ENCODE measurements at regions not wholly inside any gene's neighbourhood (a gene's known extent, or its start where the extent isn't known, plus 50 kb on each side); places are given as distances from the start of the nearest gene placed in this dataset.
A peak's percentile ranks its signal among the peaks of the same experiment; 100 is the strongest.
"Not testable (repeated sequence)": the region's sequence is repeated elsewhere in the genome, so short reads cannot be mapped to it uniquely, and the experiment has no call there.

- peak; percentile 88 to 89 for DNase-seq
Measured at GRCh38 chr5:179497636-179498340, 52.6 kb upstream of the RUFY1 start.

- peak in 1 of 2 experiments; percentile 37 for DNase-seq
Measured at GRCh38 chr5:179495906-179496455, 54.4 kb upstream of the RUFY1 start.

GRCh38 chr5:179494774-179495526, 55.4 kb upstream of the RUFY1 start:
- no peak for DNase-seq

DNA sequence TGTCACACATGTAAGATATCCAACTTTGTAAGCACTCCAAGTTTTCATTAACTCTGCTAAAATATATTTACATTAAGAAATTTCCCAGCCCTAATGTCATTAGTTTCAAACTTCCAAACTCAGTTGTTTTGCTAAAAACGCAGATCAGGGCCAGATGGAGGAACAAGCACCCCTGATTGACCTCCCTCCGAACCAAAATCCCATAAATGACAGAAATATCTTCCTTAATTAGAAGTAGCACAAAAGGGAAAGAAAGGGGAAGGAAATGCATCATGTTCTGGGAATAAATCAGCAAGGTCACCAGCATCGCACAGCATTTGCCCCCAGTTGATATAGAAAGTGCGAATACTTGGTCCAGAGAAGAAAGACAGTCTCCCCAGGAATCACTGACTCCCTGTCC, 61.4 kb upstream of the RUFY1 start:
- DNase-seq, result no peak

- DNase-seq, result no peak
Measured at GRCh38 chr5:179488491-179488890, 61.9 kb upstream of the RUFY1 start.

DNA sequence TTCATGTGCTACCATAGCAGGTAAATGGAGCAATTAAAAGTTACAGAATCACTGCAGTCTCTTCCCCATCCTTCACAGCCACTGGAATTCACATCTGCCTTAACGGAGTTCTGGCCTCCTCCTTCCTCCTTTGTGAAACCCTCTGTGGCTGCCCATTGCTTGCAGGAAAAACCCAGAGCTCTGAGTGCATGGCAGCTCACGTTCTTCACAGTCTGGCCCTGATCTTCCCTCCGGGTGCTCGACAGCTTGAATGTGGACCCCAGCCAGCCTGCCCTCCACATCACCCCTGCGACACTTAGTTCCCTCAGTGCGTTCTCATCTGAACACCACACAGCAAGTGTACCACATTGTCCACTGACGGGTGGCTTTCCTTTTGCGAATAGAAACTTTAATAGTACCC, 63.2 kb upstream of the RUFY1 start:
- no peak for DNase-seq

GRCh38 chr5:179486596-179487051, 63.7 kb upstream of the RUFY1 start:
- DNase-seq, result peak in 1 of 2 experiments; percentile 54

DNA sequence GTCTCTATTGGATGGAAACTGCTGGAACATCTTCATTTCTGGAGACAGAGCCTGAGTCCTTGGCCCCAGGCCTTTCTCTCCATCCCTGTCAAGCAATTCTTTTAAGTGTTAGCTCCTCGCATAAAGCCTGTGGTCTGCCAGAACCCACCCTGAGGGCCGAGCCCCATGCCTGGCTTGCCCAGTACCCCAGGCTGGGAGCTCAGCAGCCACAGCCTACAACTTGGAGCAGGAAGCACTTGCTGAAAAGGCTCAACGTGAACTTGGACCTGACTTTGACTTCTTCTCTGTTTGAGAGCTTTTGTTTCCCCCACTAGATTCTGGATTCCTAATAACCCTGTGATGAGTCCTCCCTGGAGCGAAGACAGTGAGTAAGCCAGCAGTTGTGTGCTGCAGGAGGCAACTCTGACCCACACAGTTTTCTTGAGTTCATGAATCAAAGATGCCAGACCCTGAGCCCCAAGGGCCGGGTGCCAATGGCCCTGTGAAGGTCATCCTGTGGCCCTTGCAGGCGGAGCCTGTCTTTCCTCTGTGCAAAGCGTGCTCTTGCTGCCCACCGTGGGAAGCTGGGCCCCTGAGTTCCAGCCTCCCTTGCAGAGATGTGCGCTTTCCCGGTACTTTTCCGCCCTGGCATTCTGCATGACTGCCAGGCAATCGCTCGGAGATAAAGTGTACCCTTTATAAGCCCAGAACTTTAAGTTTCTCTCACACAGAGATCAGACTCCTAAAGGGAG, 64.3 kb upstream of the RUFY1 start:
- no peak for DNase-seq

DNA sequence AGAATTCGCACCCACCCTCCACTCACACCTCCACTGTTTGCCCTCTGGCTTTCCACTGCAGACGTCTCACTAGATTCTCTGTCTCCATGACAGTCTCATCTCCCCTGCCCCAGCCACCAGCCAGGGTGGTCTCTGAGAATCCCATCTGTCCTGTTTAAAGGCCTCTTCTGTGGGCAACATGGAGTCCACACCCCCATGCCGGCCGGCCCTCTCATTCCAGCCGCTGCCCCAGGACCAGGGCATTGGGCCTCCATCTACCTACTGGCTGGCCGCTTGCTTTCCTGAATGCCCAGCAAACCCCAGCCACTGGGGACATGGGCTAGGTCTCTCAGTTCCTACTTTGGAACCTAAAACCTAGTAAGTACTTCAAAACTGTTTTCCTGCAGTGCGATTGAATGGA, 65.6 kb upstream of the RUFY1 start:
- no peak for DNase-seq

DNA sequence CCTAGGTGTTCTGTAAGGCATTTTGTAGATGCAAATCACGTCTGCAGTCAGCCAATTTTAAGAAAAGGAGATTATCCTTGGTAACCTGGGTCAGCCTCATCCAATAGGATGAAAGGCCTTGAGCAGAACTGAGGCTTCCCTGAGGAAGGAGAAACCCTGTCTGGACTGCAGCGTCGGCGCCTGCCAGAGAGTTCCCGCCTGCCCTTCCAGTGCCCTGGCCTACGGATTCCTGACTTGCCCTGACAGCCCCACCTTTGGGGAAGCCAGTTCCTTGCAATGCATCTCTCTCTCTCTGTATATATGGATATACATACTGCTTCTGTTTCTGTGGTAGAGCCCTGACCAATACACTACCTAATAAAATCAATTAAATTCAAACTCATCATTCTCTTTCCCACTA, 66.2 kb upstream of the RUFY1 start:
- no peak for DNase-seq

DNA sequence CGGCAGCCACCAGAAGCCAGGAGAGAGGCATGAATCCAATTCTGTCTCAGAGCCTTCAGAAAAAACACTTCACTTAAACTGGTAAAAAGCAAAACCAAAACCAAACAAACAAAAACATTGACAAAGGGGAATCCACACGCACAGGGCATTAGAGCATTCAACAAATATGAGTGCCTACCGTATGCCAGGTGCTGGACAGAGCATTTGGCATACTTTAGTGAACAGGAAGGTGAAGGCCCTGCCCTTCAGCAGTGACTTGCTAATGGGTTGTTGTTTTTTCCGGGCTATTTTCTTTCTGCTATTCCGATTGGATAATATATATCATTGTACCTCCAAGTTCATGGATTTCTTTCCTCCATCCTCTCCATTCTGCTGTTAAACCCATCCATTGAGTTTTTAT, 71.7 kb upstream of the RUFY1 start:
- no peak for DNase-seq

GRCh38 chr5:179475208-179475751, 75.1 kb upstream of the RUFY1 start:
- DNase-seq, result peak in 1 of 2 experiments; percentile 44

DNA sequence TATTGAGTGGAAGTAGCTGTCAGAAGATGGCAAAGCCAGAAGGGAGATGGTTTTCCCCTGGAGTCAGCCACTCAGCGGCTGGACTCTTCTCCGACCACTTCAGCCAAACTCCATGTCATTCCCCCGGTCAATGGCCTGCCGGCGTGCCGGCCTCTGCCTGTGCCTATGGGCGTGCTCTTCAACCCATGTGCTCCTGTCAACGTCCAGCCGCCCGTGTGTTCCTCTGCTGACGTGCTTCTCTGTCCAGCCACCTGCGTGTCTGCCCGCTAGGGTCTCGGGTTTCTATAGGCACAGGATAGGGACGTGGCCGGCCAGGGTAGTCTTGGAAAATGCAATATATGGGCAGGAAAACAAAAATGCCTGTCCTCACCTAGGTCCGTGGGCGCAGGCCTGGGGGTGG, 77.7 kb upstream of the RUFY1 start:
- DNase-seq, result no peak

GRCh38 chr5:179472174-179472573, 78.2 kb upstream of the RUFY1 start:
- no peak for DNase-seq

DNA sequence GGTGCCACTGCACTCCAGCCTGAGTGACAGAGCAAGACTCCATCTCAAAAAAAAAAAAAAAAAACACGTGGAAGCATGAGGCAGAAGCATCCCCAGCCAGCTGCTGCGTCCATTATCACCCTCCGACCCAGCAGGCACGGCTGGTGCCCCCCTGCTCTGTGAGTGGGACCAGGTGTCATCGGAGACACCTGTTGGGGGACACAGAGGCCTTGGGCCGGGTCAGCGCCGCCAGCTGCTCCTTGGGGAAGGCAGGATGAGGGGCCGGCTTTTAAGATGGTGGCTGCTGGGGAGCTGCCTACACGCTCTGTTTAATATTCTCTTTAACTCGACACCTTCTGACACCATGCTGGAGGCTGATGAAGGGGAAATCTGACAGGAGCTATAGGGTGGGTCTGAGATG, 80.2 kb upstream of the RUFY1 start:
- DNase-seq, result no peak

DNA sequence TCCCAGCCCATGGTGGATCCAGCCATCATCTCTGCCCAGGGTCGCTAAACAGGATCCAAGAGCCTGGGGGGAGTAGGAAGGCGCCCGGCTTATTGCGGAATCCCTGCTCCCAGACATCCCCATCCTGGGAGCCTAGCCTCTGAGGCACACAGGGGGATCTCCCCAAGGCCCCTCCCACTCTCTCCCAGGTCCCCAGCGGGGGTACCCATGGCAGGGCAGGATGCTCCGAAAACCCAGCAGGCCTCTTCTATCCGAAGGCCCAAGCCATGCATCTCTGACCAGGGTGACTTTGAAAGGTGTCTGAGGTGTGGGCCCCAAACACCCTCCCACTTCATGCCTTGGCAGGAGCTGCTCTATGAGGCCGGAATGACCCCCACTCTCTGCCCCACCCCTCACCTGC, 81.7 kb upstream of the RUFY1 start:
- DNase-seq, result no peak

DNA sequence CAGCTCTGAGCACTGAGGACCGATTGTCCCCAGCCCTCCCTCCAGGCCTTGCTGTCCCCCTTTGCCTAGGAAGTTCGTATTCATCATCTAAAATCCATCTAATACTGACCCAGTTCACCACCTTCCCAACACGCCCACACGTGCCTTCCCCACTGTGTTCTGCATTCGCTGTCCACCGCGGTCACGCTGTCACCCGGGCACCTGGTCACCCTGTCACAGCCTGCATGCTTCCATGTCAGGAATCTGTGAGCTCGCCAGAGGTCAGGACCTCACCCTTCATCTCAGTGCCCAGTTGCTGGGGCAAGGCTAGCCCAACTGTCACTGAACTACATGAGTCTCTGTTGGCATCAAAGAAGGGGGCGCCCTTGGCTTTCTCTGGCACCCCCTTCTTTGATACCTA, 82.9 kb upstream of the RUFY1 start:
- no peak for DNase-seq

DNA sequence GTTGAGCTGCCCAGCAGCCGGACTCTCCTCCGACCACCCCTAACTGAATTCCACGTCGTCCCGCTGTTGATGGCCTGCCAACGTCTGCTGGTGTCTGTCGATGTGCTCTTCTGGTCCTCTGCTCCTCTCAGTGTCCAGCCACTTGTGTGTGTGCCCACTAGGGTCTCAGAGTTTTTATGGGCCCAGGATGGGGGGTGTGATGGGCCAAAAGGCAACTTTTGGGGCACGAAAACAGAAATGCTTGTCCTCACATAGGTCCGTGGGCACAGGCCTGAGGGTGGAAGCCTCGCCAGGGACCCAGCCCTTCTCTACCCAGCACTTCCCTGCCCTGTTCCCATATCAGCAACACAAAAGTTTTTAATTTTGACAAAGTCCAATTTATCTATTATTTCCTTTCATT, 85.7 kb upstream of the RUFY1 start:
- no peak for DNase-seq

DNA sequence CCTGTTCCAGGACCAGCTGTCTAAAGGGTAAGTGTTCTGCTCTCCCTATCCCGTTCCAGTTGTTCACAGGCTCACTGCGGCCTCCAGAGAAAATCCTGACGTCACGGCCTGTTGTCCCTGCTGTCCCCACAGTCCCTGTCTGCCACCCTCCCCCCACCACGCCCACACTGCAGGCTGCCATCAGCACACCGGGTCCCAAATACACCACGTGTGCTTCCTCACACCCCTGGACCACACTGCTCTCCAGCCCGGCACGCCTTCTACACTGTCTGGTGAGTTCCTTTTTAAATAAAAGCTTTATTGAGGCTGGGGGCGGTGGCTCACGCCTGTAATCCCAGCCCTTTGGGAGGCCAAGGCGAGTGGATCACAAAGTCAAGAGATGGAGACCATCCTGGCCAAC, 88.3 kb upstream of the RUFY1 start:
- no peak for DNase-seq

DNA sequence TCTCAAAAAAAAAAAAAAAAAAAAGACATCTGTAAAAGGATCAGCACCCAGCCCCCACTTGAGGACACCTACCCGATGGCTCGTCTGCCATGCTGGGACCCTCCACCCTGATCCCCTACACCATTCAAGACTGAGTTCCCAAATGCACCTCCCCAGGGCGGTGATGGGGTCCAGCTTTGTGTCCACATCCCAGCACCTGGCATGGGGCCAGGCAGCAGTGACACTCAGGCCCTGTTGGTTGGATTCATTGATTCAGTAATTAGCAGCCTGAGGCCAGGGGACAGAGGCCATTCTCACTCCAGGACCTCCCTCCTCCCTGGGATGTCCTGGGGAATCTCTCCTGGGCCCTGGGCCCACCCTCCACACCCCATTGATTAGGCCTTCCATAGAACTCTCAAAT, 88.8 kb upstream of the RUFY1 start:
- DNase-seq, result no peak

GRCh38 chr5:179459771-179460170, 90.6 kb upstream of the RUFY1 start:
- DNase-seq, result no peak

DNA sequence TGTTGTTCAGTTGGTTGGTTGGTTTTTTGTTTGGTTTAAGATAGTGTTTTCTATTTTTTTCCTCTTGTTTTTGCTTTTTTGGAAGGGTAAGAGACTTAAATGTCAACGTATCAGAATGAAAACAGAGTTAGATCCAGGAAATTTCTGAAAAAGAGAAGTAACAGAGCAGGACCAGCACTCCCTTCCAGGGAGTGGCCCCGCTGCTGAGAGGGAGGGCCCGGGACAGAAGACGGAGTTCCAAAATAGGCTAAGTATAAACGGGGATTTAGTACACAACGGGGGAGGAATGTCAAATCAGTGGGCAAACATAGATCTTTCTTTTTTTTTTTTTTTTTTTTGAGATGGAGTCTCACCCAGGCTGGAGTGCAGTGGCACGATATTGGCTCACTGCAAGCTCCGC, 92.7 kb upstream of the RUFY1 start:
- no peak for DNase-seq

DNA sequence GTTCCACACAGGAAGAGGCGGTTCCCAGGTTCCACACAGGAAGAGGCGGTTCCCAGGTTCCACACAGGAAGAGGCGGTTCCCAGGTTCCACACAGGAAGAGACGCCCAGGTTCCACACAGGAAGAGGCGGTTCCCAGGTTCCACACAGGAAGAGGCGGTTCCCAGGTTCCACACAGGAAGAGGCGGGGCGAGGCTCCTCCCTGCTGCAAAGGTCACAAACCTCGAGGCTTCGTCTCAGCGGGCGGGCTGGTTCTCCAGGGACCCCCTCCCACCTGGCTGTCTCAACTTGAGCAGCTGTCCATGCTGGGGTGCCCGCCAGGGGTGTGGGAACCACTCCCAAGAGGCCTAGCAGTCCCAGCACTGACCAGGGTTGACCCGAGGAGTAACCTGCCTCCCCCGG, 94.3 kb upstream of the RUFY1 start:
- not testable (repeated sequence) for DNase-seq

Data from NCI-H526 (cell line).